ENCODE measurements at regions not wholly inside any gene's neighbourhood (a gene's known extent, or its start where the extent isn't known, plus 50 kb on each side); places are given as distances from the start of the nearest gene placed in this dataset.

DNA sequence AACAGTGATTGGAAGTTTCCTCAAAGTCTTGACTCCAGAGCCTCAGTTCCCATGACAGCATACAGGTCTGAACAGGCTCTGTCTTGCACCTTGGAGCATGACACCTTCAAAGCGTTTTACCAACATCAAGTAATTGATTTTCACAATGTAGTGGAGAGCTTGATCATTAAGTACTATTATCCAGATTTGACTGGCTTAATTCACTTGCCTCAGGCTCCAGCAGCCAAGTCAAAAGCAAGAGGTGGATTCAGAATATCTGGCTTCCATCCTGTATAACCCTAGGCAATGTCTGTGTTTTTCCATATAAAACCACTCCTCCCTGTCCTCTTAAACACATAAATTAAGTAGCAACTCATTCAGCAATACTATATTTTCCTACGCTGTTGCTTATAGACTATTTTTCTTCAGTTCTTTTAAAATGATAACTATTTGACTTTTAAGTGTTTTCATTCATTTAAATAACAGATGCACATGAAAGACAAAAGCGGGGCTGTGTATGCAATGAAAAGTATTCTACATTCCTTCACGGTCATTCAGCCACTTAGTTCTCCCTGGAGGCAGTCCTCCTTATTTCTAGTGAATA is 150.8 kb upstream of the RANBP3L start:
- no peak for TF ChIP-seq CTCF (conservative IDR thresholded peaks at IDR 0.05; ENCODE audit: low read length)
- no peak for TF ChIP-seq EZH2phosphoT487 (IDR thresholded peaks at IDR 0.05; ENCODE audit: borderline replicate concordance, low read depth, low read length)
